Fibroblast of mammary gland (primary cell): ENCODE measurements at regions not wholly inside any gene's neighbourhood (a gene's known extent, or its start where the extent isn't known, plus 50 kb on each side); places are given as distances from the start of the nearest gene placed in this dataset.

Experiments
- DNase-seq: peaks from one replicate; pipeline ENCODE4 v3.0.0-alpha.2; 2010; ENCODE audit warnings: low read depth
- H3K4me3 ChIP-seq: 2 replicates; pipeline ENCODE4 v1.5.1; 2011; ENCODE audit warnings: low read depth, mild to moderate bottlenecking, low read length, moderate library complexity; ENCODE audit not compliant: control insufficient read depth
- CTCF ChIP-seq: conservative IDR thresholded peaks from 2 replicates; pipeline ENCODE4 v1.5.1; 2011; ENCODE audit warnings: low read depth, low read length, inconsistent platforms; ENCODE audit not compliant: control insufficient read depth, insufficient read depth

- peak; percentile 54 for DNase-seq
- no peak for TF ChIP-seq CTCF
- no peak overlapping the region for H3K4me3 ChIP-seq
These were observed 265.5 kb downstream of the BCOR start for GRCh38 chrX:39832211-39832610.

GRCh38 chrX:39834600-39834999, 263.2 kb downstream of the BCOR start:
- no peak for DNase-seq
- TF ChIP-seq CTCF = no peak
- no peak overlapping the region for H3K4me3 ChIP-seq

GRCh38 chrX:39835241-39835640, 262.5 kb downstream of the BCOR start:
- DNase-seq = no peak
- TF ChIP-seq CTCF = no peak

GRCh38 chrX:39835776-39836175, 262.0 kb downstream of the BCOR start:
- no peak for TF ChIP-seq CTCF

More at GRCh38 chrX:39835241-39835640, 262.5 kb downstream of the BCOR start:
- H3K4me3 ChIP-seq = no peak overlapping the region

GRCh38 chrX:39836802-39837420, 260.8 kb downstream of the BCOR start:
- H3K4me3 ChIP-seq = no peak overlapping the region
- DNase-seq = no peak
- TF ChIP-seq CTCF = no peak

More at GRCh38 chrX:39835776-39836175, 262.0 kb downstream of the BCOR start:
- no peak overlapping the region for H3K4me3 ChIP-seq
- no peak for DNase-seq

- H3K4me3 ChIP-seq = no peak overlapping the region
- TF ChIP-seq CTCF = no peak
- no peak for DNase-seq
These were observed 260.1 kb downstream of the BCOR start for GRCh38 chrX:39837688-39838087.

GRCh38 chrX:39839371-39839770, 258.4 kb downstream of the BCOR start:
- no peak for TF ChIP-seq CTCF
- no peak for DNase-seq
- no peak overlapping the region for H3K4me3 ChIP-seq
